GM13977 (cell line): ENCODE measurements at regions not wholly inside any gene's neighbourhood (a gene's known extent, or its start where the extent isn't known, plus 50 kb on each side); places are given as distances from the start of the nearest gene placed in this dataset.

Source experiments
- DNase-seq: peaks from one replicate; pipeline ENCODE4 v3.0.0; 2012; ENCODE audit warnings: low spot score
- CTCF ChIP-seq: IDR thresholded peaks from 2 replicates; pipeline ENCODE4 v1.5.1; 2012; ENCODE audit warnings: mild to moderate bottlenecking, control low read depth; ENCODE audit not compliant: insufficient read depth; ENCODE audit errors: extremely low read depth, missing control alignments
- in situ Hi-C: fragments of 300-500 bp; cut with MboI; formaldehyde crosslinking; loops from one replicate; pipeline ENCODE4 v1.12.0; 2022; ENCODE audit warnings: low sequenced_read_pairs, low pct_unique_long_range_greater_than_20kb, mixed read lengths, inconsistent platforms; ENCODE audit not compliant: unreplicated experiment

GRCh38 chr17:33989361-33990148, 265.5 kb upstream of the CCL2 start:
- no peak for DNase-seq
- in situ Hi-C loops: no loop called here
- TF ChIP-seq CTCF: no peak

- no peak for DNase-seq
- in situ Hi-C loops: no loop called here
Observed at GRCh38 chr17:33990943-33991706, 264.0 kb upstream of the CCL2 start.

GRCh38 chr17:33992113-33992512, 263.0 kb upstream of the CCL2 start:
- no peak for TF ChIP-seq CTCF
- DNase-seq: no peak
- in situ Hi-C loops: no loop called here

More at GRCh38 chr17:33990943-33991706, 264.0 kb upstream of the CCL2 start:
- TF ChIP-seq CTCF: no peak

- DNase-seq: no peak
- no peak for TF ChIP-seq CTCF
- in situ Hi-C loops: no loop called here
Observed at GRCh38 chr17:34000639-34001038, 254.4 kb upstream of the CCL2 start.

- TF ChIP-seq CTCF: no peak
- DNase-seq: no peak
- in situ Hi-C loops: no loop called here
Observed at GRCh38 chr17:34001246-34001645, 253.8 kb upstream of the CCL2 start.

- no peak for TF ChIP-seq CTCF
- no peak for DNase-seq
- in situ Hi-C loops: no loop called here
Observed at GRCh38 chr17:34006126-34006525, 249.0 kb upstream of the CCL2 start.
